Chondrocyte (in vitro differentiated cells): ENCODE measurements at regions not wholly inside any gene's neighbourhood (a gene's known extent, or its start where the extent isn't known, plus 50 kb on each side); places are given as distances from the start of the nearest gene placed in this dataset.

Experiments
- DNase-seq: peaks from one replicate; pipeline ENCODE4 v3.0.0; 2021; ENCODE audit warnings: mixed read lengths, low spot score
- H3K27ac Mint-ChIP-seq: one replicate; pipeline ENCODE4 v1.8.0; 2021; ENCODE audit warnings: mild to moderate bottlenecking, moderate library complexity, mixed read lengths; ENCODE audit not compliant: unreplicated experiment
- H3K27me3 Mint-ChIP-seq: 2 replicates; pipeline ENCODE4 v1.8.0; 2021; ENCODE audit warnings: low read depth, mixed read lengths
- H3K36me3 Mint-ChIP-seq: 2 replicates; pipeline ENCODE4 v1.8.0; 2021; ENCODE audit warnings: low read depth, mixed read lengths
- H3K4me1 Mint-ChIP-seq: 2 replicates; pipeline ENCODE4 v1.8.0; 2021; ENCODE audit warnings: low read depth, mild to moderate bottlenecking, mixed read lengths
- H3K4me3 Mint-ChIP-seq: one replicate; pipeline ENCODE4 v1.8.0; 2021; ENCODE audit warnings: mild to moderate bottlenecking, moderate library complexity, mixed read lengths; ENCODE audit not compliant: unreplicated experiment
- H3K9me3 Mint-ChIP-seq: 2 replicates; pipeline ENCODE4 v1.8.0; 2021; ENCODE audit warnings: low read depth, mixed read lengths
- CTCF ChIP-seq: fragments of 200-600 bp; sonication (generic); IDR thresholded peaks from 2 replicates; pipeline ENCODE4 v1.5.0; 2021; ENCODE audit warnings: antibody characterized with exemption, mild to moderate bottlenecking, moderate library complexity

GRCh38 chr1:232192781-232193450, 437.0 kb downstream of the SIPA1L2 start:
- H3K27ac Mint-ChIP-seq = no peak overlapping the region

GRCh38 chr1:232191560-232191959, 438.4 kb downstream of the SIPA1L2 start:
- peaks cover 20% of the 10 kb centered on the region for H3K4me1 Mint-ChIP-seq

More at GRCh38 chr1:232192781-232193450, 437.0 kb downstream of the SIPA1L2 start:
- peaks cover 2% of the 10 kb centered on the region for H3K9me3 Mint-ChIP-seq
- H3K4me3 Mint-ChIP-seq = no peak overlapping the region
- peaks cover 9% of the 10 kb centered on the region for H3K4me1 Mint-ChIP-seq
- TF ChIP-seq CTCF = no peak
- no peak for DNase-seq
- no peaks in the 10 kb centered on the region for H3K27me3 Mint-ChIP-seq
- H3K36me3 Mint-ChIP-seq = no peaks in the 10 kb centered on the region

GRCh38 chr1:232188318-232188717, 441.6 kb downstream of the SIPA1L2 start:
- Mint-ChIP-seq H3K9me3 (no peaks in the 10 kb centered on the region), H3K4me3 (no peak overlapping the region), H3K27me3 (no peaks in the 10 kb centered on the region), H3K27ac (no peak overlapping the region), H3K36me3 (no peaks in the 10 kb centered on the region), H3K4me1 (peaks cover 23% of the 10 kb centered on the region)
- no peak for DNase-seq
- TF ChIP-seq CTCF = no peak

More at GRCh38 chr1:232191560-232191959, 438.4 kb downstream of the SIPA1L2 start:
- TF ChIP-seq CTCF = no peak
- no peak for DNase-seq
- H3K4me3 Mint-ChIP-seq = no peak overlapping the region
- H3K36me3 Mint-ChIP-seq = no peaks in the 10 kb centered on the region
- H3K27ac Mint-ChIP-seq = no peak overlapping the region
- no peaks in the 10 kb centered on the region for H3K9me3 Mint-ChIP-seq
- H3K27me3 Mint-ChIP-seq = no peaks in the 10 kb centered on the region

GRCh38 chr1:232186931-232187330, 443.0 kb downstream of the SIPA1L2 start:
- Mint-ChIP-seq H3K9me3 (no peaks in the 10 kb centered on the region), H3K27me3 (no peaks in the 10 kb centered on the region), H3K4me3 (no peak overlapping the region), H3K4me1 (peaks cover 17% of the 10 kb centered on the region), H3K27ac (no peak overlapping the region), H3K36me3 (no peaks in the 10 kb centered on the region)
- DNase-seq = no peak
- no peak for TF ChIP-seq CTCF

GRCh38 chr1:232184561-232185530, 445.1 kb downstream of the SIPA1L2 start:
- H3K27me3 Mint-ChIP-seq = peaks cover 2% of the 10 kb centered on the region
- peaks cover 26% of the 10 kb centered on the region for H3K4me1 Mint-ChIP-seq
- H3K9me3 Mint-ChIP-seq = no peaks in the 10 kb centered on the region
- H3K36me3 Mint-ChIP-seq = no peaks in the 10 kb centered on the region
- no peak overlapping the region for H3K27ac Mint-ChIP-seq
- DNase-seq = no peak
- H3K4me3 Mint-ChIP-seq = no peak overlapping the region
- TF ChIP-seq CTCF = no peak
